Osteoblast (primary cell): ENCODE measurements at regions not wholly inside any gene's neighbourhood (a gene's known extent, or its start where the extent isn't known, plus 50 kb on each side); places are given as distances from the start of the nearest gene placed in this dataset.

ENCODE experiments used
- DNase-seq: peaks from one replicate; pipeline ENCODE4 v3.0.0; 2011; ENCODE audit warnings: low spot score, mixed read lengths; ENCODE audit not compliant: insufficient read length; ENCODE audit errors: missing footprints
- H2AFZ ChIP-seq: 2 replicates; pipeline ENCODE4 v1.6.0; 2011; ENCODE audit warnings: mild to moderate bottlenecking, low read length
- H3K27ac ChIP-seq: 2 replicates; pipeline ENCODE4 v1.5.1; 2011; ENCODE audit warnings: mild to moderate bottlenecking, low read depth, low read length, moderate library complexity
- H3K27me3 ChIP-seq: 2 replicates; pipeline ENCODE4 v1.6.0; 2012; ENCODE audit warnings: mild to moderate bottlenecking, control low read depth, inconsistent platforms, low read length, moderate library complexity; ENCODE audit not compliant: insufficient read depth
- H3K36me3 ChIP-seq: 2 replicates; pipeline ENCODE4 v1.5.1; 2011; ENCODE audit warnings: mild to moderate bottlenecking, low read length, control low read depth, moderate library complexity; ENCODE audit not compliant: insufficient read depth
- H3K4me1 ChIP-seq: 2 replicates; pipeline ENCODE4 v1.5.1; 2011; ENCODE audit warnings: mild to moderate bottlenecking, low read length, control low read depth, moderate library complexity; ENCODE audit not compliant: insufficient read depth
- H3K4me2 ChIP-seq: 2 replicates; pipeline ENCODE4 v1.6.0; 2011; ENCODE audit warnings: mild to moderate bottlenecking, low read length; ENCODE audit not compliant: insufficient read depth
- H3K4me3 ChIP-seq: fragments of 200-600 bp; sonication (generic); 3 replicates; pipeline ENCODE4 v1.5.1; 2012; ENCODE audit warnings: mild to moderate bottlenecking, low read length, inconsistent platforms; ENCODE audit not compliant: insufficient read depth
- H3K79me2 ChIP-seq: 2 replicates; pipeline ENCODE4 v1.6.0; 2012; ENCODE audit warnings: mild to moderate bottlenecking, low read length, control low read depth, inconsistent platforms; ENCODE audit not compliant: insufficient read depth
- H3K9me3 ChIP-seq: 2 replicates; pipeline ENCODE4 v1.5.1; 2011; ENCODE audit warnings: low read depth, low read length, control low read depth
- H4K20me1 ChIP-seq: 2 replicates; pipeline ENCODE4 v1.6.0; 2012; ENCODE audit warnings: mild to moderate bottlenecking, low read length, control low read depth; ENCODE audit not compliant: insufficient read depth
- CTCF ChIP-seq: IDR thresholded peaks from 2 replicates; pipeline ENCODE4 v1.5.1; 2011; ENCODE audit warnings: mild to moderate bottlenecking, low read depth, low read length, moderate library complexity; ENCODE audit errors: extremely low read depth

- Histone ChIP-seq H3K27me3 (no peaks in the 10 kb centered on the region), H3K4me1 (no peaks in the 10 kb centered on the region), H2AFZ (no peak overlapping the region), H3K9me3 (no peaks in the 10 kb centered on the region), H3K4me2 (no peak overlapping the region), H4K20me1 (no peaks in the 10 kb centered on the region), H3K36me3 (no peaks in the 10 kb centered on the region), H3K27ac (no peak overlapping the region), H3K4me3 (no peak overlapping the region), H3K79me2 (no peaks in the 10 kb centered on the region)
- no peak for TF ChIP-seq CTCF
- no peak for DNase-seq
Observed at GRCh38 chr11:81345609-81346008, 1388.1 kb downstream of the FAM181B start.

GRCh38 chr11:81342966-81343365 is 1390.7 kb downstream of the FAM181B start:
- Histone ChIP-seq H2AFZ (no peak overlapping the region), H3K4me2 (no peak overlapping the region), H3K79me2 (no peaks in the 10 kb centered on the region), H4K20me1 (no peaks in the 10 kb centered on the region), H3K27me3 (no peaks in the 10 kb centered on the region), H3K4me3 (no peak overlapping the region), H3K27ac (no peak overlapping the region), H3K4me1 (no peaks in the 10 kb centered on the region), H3K36me3 (no peaks in the 10 kb centered on the region), H3K9me3 (no peaks in the 10 kb centered on the region)
- DNase-seq, result no peak
- TF ChIP-seq CTCF, result no peak

- no peaks in the 10 kb centered on the region for H3K4me1 ChIP-seq
- no peak overlapping the region for H3K4me2 ChIP-seq
Observed at GRCh38 chr11:81340225-81340624, 1393.4 kb downstream of the FAM181B start.

GRCh38 chr11:81339521-81339920 is 1394.1 kb downstream of the FAM181B start:
- H4K20me1 ChIP-seq, result no peaks in the 10 kb centered on the region
- H3K27me3 ChIP-seq, result no peaks in the 10 kb centered on the region
- H2AFZ ChIP-seq, result no peak overlapping the region
- no peak overlapping the region for H3K4me2 ChIP-seq
- H3K36me3 ChIP-seq, result no peaks in the 10 kb centered on the region
- H3K9me3 ChIP-seq, result no peaks in the 10 kb centered on the region
- H3K4me1 ChIP-seq, result no peaks in the 10 kb centered on the region
- no peaks in the 10 kb centered on the region for H3K79me2 ChIP-seq
- H3K4me3 ChIP-seq, result no peak overlapping the region
- TF ChIP-seq CTCF, result no peak
- H3K27ac ChIP-seq, result no peak overlapping the region
- no peak for DNase-seq

More at GRCh38 chr11:81340225-81340624, 1393.4 kb downstream of the FAM181B start:
- no peaks in the 10 kb centered on the region for H3K79me2 ChIP-seq
- no peaks in the 10 kb centered on the region for H3K9me3 ChIP-seq
- H3K4me3 ChIP-seq, result no peak overlapping the region
- H4K20me1 ChIP-seq, result no peaks in the 10 kb centered on the region
- DNase-seq, result no peak
- no peak overlapping the region for H3K27ac ChIP-seq
- TF ChIP-seq CTCF, result no peak
- H3K36me3 ChIP-seq, result no peaks in the 10 kb centered on the region
- H2AFZ ChIP-seq, result no peak overlapping the region
- H3K27me3 ChIP-seq, result no peaks in the 10 kb centered on the region
